NB4 (cell line): ENCODE measurements at regions not wholly inside any gene's neighbourhood (a gene's known extent, or its start where the extent isn't known, plus 50 kb on each side); places are given as distances from the start of the nearest gene placed in this dataset.

Source experiments
- CTCF ChIP-seq: IDR thresholded peaks from one replicate; pipeline ENCODE4 v1.5.1; 2012; ENCODE audit warnings: low read depth, low read length
- MAX ChIP-seq: IDR thresholded peaks from 2 replicates; pipeline ENCODE4 v1.6.1; 2011; ENCODE audit warnings: low read depth, low read length
- POLR2A ChIP-seq: IDR thresholded peaks from 2 replicates; pipeline ENCODE4 v1.6.1; 2011; ENCODE audit warnings: mild to moderate bottlenecking; ENCODE audit not compliant: insufficient read length; ENCODE audit errors: extremely low read depth

DNA sequence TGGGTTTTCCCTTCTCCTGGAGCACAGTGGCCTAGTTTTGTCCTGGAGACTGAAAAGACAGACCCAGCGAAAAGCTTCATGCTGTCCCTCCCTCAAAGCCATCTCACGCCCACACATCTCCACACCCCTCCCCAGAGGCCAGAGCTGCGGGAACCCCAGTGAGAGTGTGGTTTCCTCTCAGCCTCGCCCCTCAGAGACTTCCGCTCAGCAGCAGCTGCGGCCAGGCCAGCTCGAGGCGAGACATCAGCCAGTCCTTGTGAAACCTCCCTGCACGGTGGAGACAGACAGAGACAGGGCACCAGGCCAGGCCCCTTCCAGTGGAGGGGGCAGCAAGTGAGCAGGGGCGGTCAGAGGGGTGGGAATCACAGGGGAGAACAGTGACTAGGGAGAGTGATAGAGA lies 77.0 kb upstream of the TNRC6C start:
- TF ChIP-seq CTCF (no peak), POLR2A (no peak), MAX (peak; percentile 74)
